Mesendoderm (in vitro differentiated cells): ENCODE measurements at regions not wholly inside any gene's neighbourhood (a gene's known extent, or its start where the extent isn't known, plus 50 kb on each side); places are given as distances from the start of the nearest gene placed in this dataset.

Experiments used
- DNase-seq: peaks from one replicate; pipeline ENCODE4 v3.0.0; 2013
- H2AK5ac ChIP-seq: 2 replicates; pipeline ENCODE4 v1.6.1; 2013; ENCODE audit warnings: low read length, inconsistent platforms
- H2BK120ac ChIP-seq: 2 replicates; pipeline ENCODE4 v1.6.1; 2013; ENCODE audit warnings: low read depth, mild to moderate bottlenecking, low read length, moderate library complexity, mixed read lengths
- H2BK15ac ChIP-seq: replicated peaks from 2 replicates; pipeline ENCODE4 v1.6.1; 2013; ENCODE audit warnings: low read depth, mild to moderate bottlenecking, moderate library complexity
- H2BK5ac ChIP-seq: 2 replicates; pipeline ENCODE4 v1.6.1; 2013; ENCODE audit warnings: low read length, inconsistent platforms
- H3K18ac ChIP-seq: 2 replicates; pipeline ENCODE4 v1.6.1; 2013; ENCODE audit warnings: mild to moderate bottlenecking, low read length, mixed read lengths
- H3K23ac ChIP-seq: one replicate; pipeline ENCODE4 v1.6.1; 2013; ENCODE audit warnings: low read length
- H3K27ac ChIP-seq: 2 replicates; pipeline ENCODE4 v1.5.1; 2013; ENCODE audit warnings: low read depth, mild to moderate bottlenecking, inconsistent platforms, low read length, moderate library complexity
- H3K27me3 ChIP-seq: 2 replicates; pipeline ENCODE4 v1.6.1; 2013; ENCODE audit warnings: low read length, control low read depth, mild to moderate bottlenecking, inconsistent platforms; ENCODE audit not compliant: insufficient read depth, poor library complexity
- H3K36me3 ChIP-seq: 2 replicates; pipeline ENCODE4 v1.6.1; 2013; ENCODE audit warnings: low read length, inconsistent platforms; ENCODE audit not compliant: control insufficient read depth, insufficient read depth
- H3K4ac ChIP-seq: one replicate; pipeline ENCODE4 v1.6.1; 2013; ENCODE audit warnings: low read depth, mild to moderate bottlenecking, low read length, moderate library complexity
- H3K4me1 ChIP-seq: 2 replicates; pipeline ENCODE4 v1.6.1; 2013; ENCODE audit warnings: low read depth, low read length, inconsistent platforms; ENCODE audit not compliant: control insufficient read depth
- H3K4me2 ChIP-seq: 2 replicates; pipeline ENCODE4 v1.6.1; 2013; ENCODE audit warnings: low read length
- H3K4me3 ChIP-seq: 2 replicates; pipeline ENCODE4 v1.5.1; 2013; ENCODE audit warnings: mild to moderate bottlenecking, low read length
- H3K56ac ChIP-seq: one replicate; pipeline ENCODE4 v1.6.1; 2013; ENCODE audit warnings: low read length
- H3K79me1 ChIP-seq: 2 replicates; pipeline ENCODE4 v1.6.1; 2013; ENCODE audit warnings: low read length, inconsistent platforms
- H3K79me2 ChIP-seq: 2 replicates; pipeline ENCODE4 v1.6.1; 2013; ENCODE audit warnings: mild to moderate bottlenecking, low read length; ENCODE audit not compliant: control insufficient read depth, insufficient read depth
- H3K9ac ChIP-seq: 2 replicates; pipeline ENCODE4 v1.6.1; 2013; ENCODE audit warnings: low read length, inconsistent platforms
- H4K5ac ChIP-seq: one replicate; pipeline ENCODE4 v1.6.1; 2013; ENCODE audit warnings: low read length
- H4K8ac ChIP-seq: one replicate; pipeline ENCODE4 v1.6.1; 2013; ENCODE audit warnings: low read depth, mild to moderate bottlenecking, control low read depth, low read length, moderate library complexity
- WGBS: extraction: QIAGEN DNeasy Blood & Tissue Kit; methylation state at CpG from one replicate; pipeline ENCODE4 v1.1.7; 2013; ENCODE audit warnings: low lambda C conversion rate, missing lambda C conversion rate; ENCODE audit not compliant: insufficient coverage; ENCODE audit errors: extremely low coverage; 5-methylcytosine and 5-hydroxymethylcytosine counted together

- no CpG with 5 or more reads among the region's 15 CpGs for WGBS
- Histone ChIP-seq H3K79me1 (no peaks in the 10 kb centered on the region), H2BK15ac (no peak overlapping the region), H3K18ac (no peak overlapping the region), H3K56ac (no peak overlapping the region), H3K79me2 (no peaks in the 10 kb centered on the region), H3K4me2 (no peak overlapping the region), H4K5ac (no peak overlapping the region), H3K27ac (no peak overlapping the region), H4K8ac (no peak overlapping the region), H3K4ac (no peak overlapping the region), H3K36me3 (no peaks in the 10 kb centered on the region), H2BK120ac (no peak overlapping the region), H3K9ac (no peak overlapping the region), H3K27me3 (no peaks in the 10 kb centered on the region), H3K4me3 (no peak overlapping the region), H3K23ac (no peak overlapping the region), H2BK5ac (no peak overlapping the region), H2AK5ac (no peak overlapping the region), H3K4me1 (no peaks in the 10 kb centered on the region)
- DNase-seq, result peak; percentile 3
Observed at GRCh38 chr1:29649189-29650040, 413.1 kb downstream of the PTPRU start.

GRCh38 chr1:29648798-29649188 is 412.5 kb downstream of the PTPRU start:
- Histone ChIP-seq H3K4ac (no peak overlapping the region), H3K4me3 (no peak overlapping the region), H2BK15ac (no peak overlapping the region), H4K8ac (no peak overlapping the region), H3K18ac (no peak overlapping the region), H3K4me1 (no peaks in the 10 kb centered on the region), H2BK5ac (no peak overlapping the region), H4K5ac (no peak overlapping the region), H2AK5ac (no peak overlapping the region), H3K23ac (no peak overlapping the region), H3K9ac (no peak overlapping the region), H2BK120ac (no peak overlapping the region), H3K56ac (no peak overlapping the region), H3K79me2 (no peaks in the 10 kb centered on the region), H3K79me1 (no peaks in the 10 kb centered on the region), H3K4me2 (no peak overlapping the region), H3K36me3 (no peaks in the 10 kb centered on the region), H3K27me3 (no peaks in the 10 kb centered on the region), H3K27ac (no peak overlapping the region)
- no peak for DNase-seq
- WGBS, result no CpG with 5 or more reads among the region's 3 CpGs

GRCh38 chr1:29648026-29648425 is 411.7 kb downstream of the PTPRU start:
- Histone ChIP-seq H4K5ac (no peak overlapping the region), H3K23ac (no peak overlapping the region), H2BK5ac (no peak overlapping the region), H2BK15ac (no peak overlapping the region), H2AK5ac (no peak overlapping the region), H3K18ac (no peak overlapping the region), H3K4me3 (no peak overlapping the region), H3K27me3 (no peaks in the 10 kb centered on the region), H3K4me1 (no peaks in the 10 kb centered on the region), H3K79me1 (no peaks in the 10 kb centered on the region), H3K27ac (no peak overlapping the region), H3K9ac (no peak overlapping the region), H4K8ac (no peak overlapping the region), H3K4me2 (no peak overlapping the region), H3K36me3 (no peaks in the 10 kb centered on the region), H3K56ac (no peak overlapping the region), H3K4ac (no peak overlapping the region), H2BK120ac (no peak overlapping the region), H3K79me2 (no peaks in the 10 kb centered on the region)
- WGBS, result no CpG with 5 or more reads among the region's 4 CpGs
- no peak for DNase-seq

GRCh38 chr1:29647581-29647980 is 411.3 kb downstream of the PTPRU start:
- H3K27ac ChIP-seq, result no peak overlapping the region
- WGBS, result no CpG with 5 or more reads among the region's 1 CpG
- no peak overlapping the region for H3K4me3 ChIP-seq
- no peak for DNase-seq
- H2BK5ac ChIP-seq, result no peak overlapping the region
- no peak overlapping the region for H2BK120ac ChIP-seq
- H4K8ac ChIP-seq, result no peak overlapping the region
- no peak overlapping the region for H3K4ac ChIP-seq
- no peak overlapping the region for H2BK15ac ChIP-seq
- H3K27me3 ChIP-seq, result no peaks in the 10 kb centered on the region
- no peaks in the 10 kb centered on the region for H3K36me3 ChIP-seq
- H4K5ac ChIP-seq, result no peak overlapping the region
- H3K4me2 ChIP-seq, result no peak overlapping the region
- H3K23ac ChIP-seq, result no peak overlapping the region
- no peaks in the 10 kb centered on the region for H3K4me1 ChIP-seq
- no peaks in the 10 kb centered on the region for H3K79me1 ChIP-seq
- no peak overlapping the region for H3K56ac ChIP-seq
- no peak overlapping the region for H3K9ac ChIP-seq
- H3K18ac ChIP-seq, result no peak overlapping the region
- H2AK5ac ChIP-seq, result no peak overlapping the region
- no peaks in the 10 kb centered on the region for H3K79me2 ChIP-seq

- Histone ChIP-seq H3K9ac (no peak overlapping the region), H4K8ac (no peak overlapping the region), H3K4me3 (no peak overlapping the region), H3K23ac (no peak overlapping the region), H3K36me3 (no peaks in the 10 kb centered on the region), H3K18ac (no peak overlapping the region), H2BK15ac (no peak overlapping the region), H2AK5ac (no peak overlapping the region), H3K56ac (no peak overlapping the region), H3K79me1 (no peaks in the 10 kb centered on the region), H3K4me1 (no peaks in the 10 kb centered on the region), H2BK120ac (no peak overlapping the region), H4K5ac (no peak overlapping the region), H3K4ac (no peak overlapping the region), H3K4me2 (no peak overlapping the region), H3K27me3 (no peaks in the 10 kb centered on the region), H3K79me2 (no peaks in the 10 kb centered on the region), H2BK5ac (no peak overlapping the region), H3K27ac (no peak overlapping the region)
- no CpG with 5 or more reads among the region's 7 CpGs for WGBS
- DNase-seq, result no peak
Observed at GRCh38 chr1:29646161-29646775, 409.9 kb downstream of the PTPRU start.
